ENCODE measurements at regions not wholly inside any gene's neighbourhood (a gene's known extent, or its start where the extent isn't known, plus 50 kb on each side); places are given as distances from the start of the nearest gene placed in this dataset.

DNA sequence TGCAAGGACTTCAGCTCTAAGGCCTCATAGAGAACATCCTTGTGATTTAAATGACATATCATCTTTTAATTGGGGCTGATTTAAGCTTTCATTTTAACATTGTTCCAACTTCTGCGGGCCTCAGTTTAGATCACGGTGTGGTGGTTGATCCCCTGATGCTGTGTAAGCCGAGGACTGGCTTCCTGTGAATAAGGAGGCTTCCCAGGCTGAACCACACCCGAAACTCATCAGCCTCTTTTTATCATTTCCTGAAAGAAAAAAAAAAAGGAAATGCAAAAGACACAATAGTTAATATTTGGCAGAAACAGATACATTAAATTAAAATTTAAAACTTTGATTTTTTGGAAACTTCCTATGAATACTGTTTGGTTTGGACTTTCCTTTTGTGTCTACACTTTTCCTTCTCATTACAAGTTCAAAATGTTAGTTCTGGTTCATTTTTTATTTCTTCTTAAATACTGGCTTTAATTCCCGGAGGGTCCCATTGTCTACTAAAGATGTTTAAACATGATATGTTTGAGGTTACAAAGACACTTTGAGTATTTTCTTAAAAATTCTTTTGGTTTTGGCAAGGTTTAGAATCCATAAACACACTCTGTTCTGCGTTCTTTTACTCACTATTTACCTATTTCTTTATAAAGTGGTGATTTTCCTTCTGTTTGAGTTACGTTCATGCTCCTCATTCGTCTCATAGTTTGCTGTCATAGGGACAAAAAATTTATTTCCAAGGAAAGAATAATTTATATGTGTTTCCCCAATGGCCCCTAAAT lies 230.0 kb upstream of the SULF2 start:
- DNase-seq (ENCODE audit: low spot score), result no peak

DNA sequence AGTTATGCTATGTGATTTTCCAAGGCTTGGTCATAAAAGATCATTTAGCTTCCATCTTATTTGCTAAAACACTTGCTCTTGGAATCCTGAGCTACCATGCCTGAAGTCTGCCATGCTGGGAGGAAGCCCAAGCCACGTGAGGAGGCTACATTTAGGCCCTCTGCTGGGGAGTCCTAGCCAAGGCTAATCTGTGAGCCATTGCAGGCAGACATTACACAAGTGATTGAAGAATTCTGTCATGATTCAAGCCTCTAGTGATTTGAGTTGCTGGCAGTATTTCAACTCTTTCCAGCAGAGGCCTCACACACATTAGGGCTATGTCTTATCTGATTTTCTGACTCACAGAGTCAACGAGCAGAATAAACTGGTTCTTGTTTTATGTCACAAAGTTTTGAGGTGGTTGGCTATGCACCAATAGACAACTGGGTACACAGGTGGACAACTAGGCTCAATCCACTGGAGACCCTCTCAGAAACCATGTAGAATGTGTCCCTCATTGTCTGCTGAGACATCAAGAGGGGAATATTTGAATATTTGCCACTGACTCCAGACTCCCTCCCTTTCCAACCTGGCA lies 227.2 kb upstream of the SULF2 start:
- DNase-seq (ENCODE audit: low spot score), result no peak

DNA sequence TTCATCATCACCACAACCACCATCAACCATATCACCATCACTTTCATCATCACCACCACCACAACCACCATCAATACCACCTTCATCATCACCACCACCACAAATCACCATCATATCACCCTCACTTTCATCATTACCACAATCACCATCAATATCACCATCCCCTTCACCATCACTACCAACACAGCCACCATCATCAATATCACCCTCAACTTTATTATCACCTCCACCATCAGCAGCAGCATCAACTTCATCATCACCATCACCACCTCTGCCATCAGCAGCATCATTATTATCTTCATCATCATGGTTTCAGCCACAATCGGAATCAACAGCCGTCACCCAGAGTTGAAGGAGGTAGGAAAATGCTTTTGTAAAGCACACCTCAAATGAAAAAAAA lies 225.7 kb upstream of the SULF2 start:
- no peak for DNase-seq (ENCODE audit: low spot score)

DNA sequence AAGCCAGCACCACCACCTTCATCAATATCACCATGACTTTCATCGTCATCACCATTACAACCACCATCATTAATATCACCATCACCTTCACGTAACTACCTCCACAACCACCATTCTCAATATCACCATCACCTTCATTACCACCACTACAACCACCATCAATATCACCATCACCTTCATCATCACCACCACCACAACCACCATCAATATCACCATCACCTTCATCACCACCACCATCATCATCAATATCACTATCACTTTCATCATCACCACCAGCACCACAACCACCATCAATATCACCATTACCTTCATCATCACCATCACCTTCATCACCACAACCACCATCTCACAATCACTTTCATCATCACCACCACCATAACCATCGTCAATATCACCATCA lies 225.3 kb upstream of the SULF2 start:
- DNase-seq (ENCODE audit: low spot score), result no peak

DNA sequence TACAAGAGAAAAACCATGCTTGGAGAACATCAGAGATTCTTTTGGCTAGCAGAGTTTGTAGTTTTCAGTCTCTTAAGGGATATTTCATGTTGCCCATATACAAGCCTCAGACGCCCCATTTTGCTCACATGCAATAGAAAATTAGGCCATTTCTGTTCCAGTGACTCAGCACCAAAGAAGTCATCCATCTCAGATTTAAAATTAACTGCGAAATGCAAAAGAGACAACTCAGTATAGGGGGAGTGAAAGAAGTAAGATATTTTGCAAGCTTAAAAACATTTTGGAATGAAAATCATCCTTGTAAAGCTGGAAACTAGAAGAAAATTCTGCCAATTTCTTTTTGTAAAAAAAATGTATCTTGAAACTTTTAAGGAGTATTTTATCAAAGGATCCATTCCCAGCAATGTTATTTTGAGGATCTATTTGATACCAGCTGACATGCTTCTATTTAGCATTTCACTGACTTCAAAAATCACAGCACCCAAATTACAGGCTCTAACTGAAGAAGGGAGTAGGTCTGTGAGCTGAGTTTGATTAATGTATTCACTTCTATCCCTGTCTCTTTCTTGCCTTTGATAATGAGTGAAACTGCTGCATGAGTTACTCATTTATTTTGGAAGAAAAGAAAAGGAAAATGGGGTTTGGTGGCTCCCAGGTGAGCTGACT lies 223.7 kb upstream of the SULF2 start:
- DNase-seq (ENCODE audit: low spot score), result no peak

DNA sequence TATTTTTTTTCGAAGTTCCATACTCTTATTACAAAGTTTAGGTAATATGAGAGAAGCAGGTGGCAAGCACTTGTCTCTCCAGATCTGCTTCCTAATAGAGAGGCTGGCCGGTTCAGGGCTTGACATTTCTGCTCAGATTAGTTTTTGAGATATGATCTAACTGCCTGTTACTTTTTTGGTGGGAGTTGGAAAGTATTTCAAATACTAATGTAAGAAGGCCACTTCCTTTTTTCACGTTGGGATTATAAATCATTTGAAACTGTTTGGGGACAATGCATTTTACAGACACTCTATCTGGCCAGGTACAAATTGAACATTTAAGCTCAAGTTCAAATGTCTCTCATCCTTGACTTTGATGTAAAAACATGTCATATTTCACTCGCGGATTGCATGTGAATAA lies 222.1 kb upstream of the SULF2 start:
- DNase-seq (ENCODE audit: low spot score), result no peak

DNA sequence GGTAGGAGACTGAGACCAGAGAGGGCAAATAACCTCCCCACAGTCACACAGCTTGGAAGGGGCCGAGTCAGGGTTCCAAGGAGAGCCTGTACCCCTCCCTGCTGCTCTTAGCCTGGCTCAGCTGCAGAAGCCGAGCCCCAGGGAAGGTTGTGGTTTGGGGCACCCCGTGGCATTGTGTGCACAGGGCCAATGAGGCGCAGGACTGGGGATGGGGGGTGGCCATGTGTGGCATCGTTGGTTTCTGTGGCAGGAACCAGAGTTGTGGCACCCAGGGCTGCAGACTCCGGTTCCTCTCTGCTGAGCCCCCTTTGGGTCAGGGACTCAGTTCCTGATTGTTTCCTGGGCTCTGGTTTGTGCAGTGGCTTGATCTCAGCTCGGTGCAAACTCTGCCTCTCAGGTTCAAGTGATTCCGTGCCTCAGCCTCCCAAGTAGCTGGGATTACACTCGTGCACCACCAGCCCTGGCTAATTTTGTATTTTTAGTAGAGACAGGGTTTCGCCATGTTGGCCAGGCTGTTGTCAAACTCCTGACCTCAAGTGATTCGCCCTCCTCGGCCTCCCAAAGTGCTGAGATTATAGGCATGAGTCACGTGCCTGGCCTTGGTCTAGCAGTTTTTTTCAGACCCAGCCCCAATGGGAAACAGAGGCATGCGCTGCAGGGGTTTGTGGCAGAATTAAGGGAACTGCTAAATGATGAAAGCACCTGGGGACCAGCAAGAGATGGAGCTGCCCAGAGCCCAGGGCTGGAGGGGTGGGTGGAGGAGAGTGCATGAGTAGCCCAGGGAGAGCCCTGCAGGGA lies 221.0 kb upstream of the SULF2 start:
- DNase-seq (ENCODE audit: low spot score), result no peak

DNA sequence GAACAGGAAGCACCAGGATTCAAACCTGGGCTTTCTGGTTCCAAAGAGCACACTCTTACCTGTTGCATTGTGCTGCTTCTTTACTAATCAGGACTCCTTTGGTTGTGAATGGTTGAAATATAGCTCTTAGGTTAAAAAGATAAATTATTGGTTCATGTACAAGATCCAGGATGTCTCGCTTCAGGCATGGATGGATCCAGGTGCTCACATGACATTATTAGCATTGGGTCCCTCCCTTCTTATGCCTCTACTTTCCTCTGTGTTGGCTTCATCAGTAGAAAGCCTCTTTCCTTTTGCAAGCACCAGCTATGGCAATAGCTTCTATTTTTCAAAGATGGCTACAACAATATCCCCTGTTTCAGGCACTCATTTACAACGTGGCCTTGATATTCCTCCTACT lies 217.7 kb upstream of the SULF2 start:
- DNase-seq (ENCODE audit: low spot score), result no peak

DNA sequence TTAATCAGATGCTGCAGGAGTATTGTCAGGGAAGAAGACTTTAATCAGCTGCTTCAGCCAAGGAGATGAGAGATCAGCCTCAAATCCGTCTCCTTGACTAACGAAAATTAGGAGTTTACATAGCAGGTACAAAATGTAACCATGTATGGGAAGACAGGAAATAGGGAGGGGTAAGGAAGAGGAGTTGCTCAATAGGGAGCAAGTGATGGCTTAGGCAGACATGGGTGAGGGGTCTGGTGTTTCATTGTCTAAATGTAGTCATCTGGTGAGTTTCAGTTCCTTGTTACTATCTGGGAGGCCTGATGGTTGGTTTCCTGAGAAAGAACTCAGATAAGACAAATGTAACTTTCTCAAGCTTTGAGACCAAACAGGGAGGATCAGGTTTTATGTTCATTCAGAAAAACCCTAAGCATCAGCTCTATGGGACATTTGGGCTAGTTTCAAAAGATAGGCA lies 217.3 kb upstream of the SULF2 start:
- DNase-seq (ENCODE audit: low spot score), result peak; percentile 22

DNA sequence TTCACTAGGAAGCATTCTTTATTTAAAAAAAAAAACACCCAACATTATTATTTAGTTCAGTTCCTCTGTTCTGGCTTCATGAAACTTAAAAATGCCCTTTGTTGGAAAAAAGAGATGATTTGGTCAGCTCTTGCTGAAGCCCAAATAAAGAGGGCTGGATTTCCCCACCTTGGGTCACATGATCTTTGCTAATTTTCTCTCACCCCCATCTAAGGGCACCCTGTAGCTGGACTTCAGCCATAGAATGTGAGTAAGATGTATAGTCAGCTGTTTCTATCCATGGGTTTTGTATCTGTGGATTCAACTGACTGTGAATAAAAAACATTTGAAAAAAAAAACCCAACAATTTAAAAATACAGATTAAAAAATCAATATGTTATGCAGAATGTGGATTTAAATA lies 213.9 kb upstream of the SULF2 start:
- DNase-seq (ENCODE audit: low spot score), result no peak

DNA sequence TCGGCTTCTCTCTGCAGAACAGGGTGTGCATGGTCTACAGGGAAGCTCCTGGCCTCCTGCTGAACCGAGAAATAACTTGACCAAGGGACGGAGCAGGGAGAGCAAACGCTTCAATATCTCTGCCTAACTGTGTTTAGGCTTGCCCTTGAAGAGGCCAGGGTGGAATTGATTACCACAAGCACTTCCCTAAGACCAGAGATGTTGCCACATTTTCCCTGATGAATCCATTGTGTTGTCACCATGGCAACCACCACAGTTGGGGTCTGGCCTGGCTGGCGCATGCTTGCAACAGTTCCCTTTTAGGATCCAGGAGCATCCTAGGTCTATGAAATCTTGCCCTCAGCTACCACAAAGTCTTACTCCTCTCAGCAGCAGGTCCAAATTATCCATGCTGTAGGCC lies 213.5 kb upstream of the SULF2 start:
- DNase-seq (ENCODE audit: low spot score), result no peak

DNA sequence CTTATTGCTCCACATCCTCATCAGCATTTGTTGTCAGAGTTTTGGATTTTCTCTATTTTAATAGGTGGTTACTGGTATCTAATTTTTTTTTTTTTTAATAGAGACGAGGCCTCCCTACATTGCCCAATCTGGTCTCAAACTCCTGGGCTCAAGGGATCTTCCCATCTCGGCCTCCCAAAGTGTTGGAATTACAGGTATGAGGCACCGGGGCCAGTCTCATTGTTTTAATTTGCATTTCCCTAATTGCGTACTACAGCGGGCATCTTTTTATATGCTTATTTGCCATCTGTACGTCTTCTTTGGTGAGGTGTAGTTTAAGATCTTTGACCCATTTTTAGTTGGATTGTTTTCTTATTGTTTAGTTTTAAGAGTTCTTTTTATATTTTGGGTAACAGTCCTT lies 210.4 kb upstream of the SULF2 start:
- DNase-seq (ENCODE audit: low spot score), result no peak

DNA sequence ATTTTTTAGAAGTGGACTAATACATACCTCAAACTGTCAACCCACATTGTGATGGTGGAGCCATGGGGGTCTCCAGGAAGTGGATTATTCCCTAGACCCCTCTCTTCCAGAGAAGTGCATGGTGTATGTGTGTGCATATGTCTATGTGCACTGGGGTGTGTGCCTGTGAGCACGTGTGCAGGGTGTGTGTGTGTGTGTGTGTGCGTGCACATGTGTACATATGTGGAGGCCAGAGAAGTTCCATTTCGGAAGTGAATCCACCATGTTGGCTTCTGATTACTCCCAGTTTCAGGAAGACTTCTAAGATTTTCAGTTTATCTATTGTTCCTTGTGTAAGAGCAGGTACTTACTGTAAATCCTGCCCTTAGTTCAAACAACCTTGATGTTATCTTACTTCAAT lies 208.5 kb upstream of the SULF2 start:
- DNase-seq (ENCODE audit: low spot score), result no peak

DNA sequence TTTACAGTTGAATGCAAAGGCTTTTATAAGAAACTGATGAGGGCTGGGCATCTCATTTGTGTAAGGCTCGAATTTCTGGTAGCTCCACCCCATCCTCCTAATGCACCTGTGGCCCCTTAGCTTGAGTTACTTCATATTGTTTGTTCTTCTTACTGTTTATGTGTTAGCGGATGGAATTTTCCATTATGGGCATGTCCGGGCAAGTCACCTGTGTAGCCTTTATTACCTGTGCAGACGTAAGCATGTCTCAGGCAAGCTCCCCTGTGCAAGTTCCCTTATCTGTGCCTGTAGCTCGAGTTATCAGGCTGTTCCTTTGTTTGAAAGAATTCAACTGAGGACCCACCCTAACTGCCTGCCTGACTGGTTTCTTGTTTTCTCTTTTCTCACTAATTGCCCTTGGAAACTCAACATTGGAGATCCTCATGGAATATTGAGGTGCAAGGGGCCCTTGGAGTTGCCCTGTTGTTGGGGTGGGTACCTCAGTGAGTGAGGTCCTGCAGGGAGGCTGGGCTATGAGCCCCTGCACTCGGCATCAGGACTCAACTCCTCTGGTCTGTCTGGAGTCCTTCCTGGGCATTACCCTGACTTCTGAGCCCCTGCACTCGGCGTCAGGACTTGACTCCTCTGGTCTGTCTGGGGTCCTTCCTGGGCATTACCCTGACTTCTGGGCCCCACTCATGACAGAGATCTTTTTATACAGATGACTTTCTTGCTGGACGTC lies 207.9 kb upstream of the SULF2 start:
- DNase-seq (ENCODE audit: low spot score), result no peak

DNA sequence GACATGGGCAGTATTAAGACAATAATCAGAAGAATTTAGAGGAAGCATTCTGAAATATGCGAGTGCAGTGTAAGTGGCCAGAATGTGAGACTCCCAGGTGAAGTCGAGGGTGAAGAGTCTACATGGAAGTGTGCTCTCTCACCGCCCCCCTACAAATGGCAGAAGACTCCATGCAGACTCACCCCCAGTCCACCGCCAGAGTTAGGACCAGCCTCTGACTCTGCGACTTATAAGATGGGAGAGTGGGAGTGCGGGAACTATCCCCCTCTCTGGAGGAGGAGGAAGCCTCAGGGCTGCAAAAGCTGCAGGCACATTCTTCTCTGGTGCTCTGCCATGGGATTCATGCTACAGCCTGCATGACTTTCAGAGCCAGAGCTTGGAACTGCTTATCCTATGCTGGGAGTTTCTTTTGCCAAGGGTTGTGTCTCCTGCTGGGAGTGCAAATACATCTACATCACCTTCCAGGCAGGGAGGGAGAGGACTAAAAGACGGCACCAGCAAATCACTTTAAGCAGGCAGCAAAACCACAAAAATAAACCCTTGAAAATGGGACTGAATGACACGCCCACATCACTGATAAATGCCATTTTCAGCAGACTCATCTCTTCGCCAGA lies 206.7 kb upstream of the SULF2 start:
- DNase-seq (ENCODE audit: low spot score), result no peak

DNA sequence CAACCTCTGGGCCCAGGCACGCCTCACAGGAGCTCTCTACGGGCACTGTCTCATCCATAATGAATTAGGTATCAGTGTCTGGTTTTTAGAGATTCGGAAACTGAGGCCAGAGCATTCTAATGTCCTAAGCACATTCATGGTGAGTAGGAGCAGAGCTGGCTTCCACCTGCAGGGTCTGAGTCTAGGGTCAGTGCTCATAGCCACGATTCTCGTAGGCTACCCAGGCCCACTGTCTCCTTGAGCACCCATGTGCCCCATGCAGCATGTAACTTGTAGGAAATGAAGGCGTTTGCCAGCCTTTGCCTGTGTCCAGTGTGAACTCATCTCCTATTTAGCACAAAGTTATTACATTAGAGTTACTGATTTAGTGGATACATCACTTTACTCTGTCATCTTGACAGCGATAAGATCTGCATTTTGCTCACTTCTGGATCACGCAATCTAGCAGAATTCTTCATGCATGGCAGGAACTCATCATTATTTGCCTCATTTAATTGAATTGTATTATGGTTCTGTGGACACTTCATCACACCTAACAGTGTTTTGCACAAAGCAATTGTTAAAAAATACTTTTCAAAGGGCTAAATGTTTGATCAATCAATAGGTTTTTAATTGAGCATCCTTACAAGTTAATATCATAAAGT lies 205.3 kb upstream of the SULF2 start:
- no peak for DNase-seq (ENCODE audit: low spot score)

DNA sequence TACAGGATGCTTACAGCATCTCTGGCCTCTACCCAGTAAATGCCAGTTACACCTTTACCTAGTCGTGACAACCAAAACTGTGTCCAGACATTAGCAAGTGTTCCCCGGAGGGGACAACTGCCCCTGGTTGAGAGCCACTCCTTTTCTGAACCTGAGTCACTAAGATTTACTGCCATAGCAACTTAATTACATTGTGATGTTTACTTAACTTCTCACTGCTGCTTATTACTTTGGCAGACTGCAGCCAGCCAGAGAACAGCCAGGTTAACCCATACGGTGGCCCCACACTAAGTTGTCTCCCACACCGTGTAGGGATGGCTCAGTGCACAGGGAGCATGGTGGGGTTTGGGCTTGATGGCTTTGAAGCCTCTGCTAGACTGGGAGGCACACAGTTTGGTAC lies 204.7 kb upstream of the SULF2 start:
- DNase-seq (ENCODE audit: low spot score), result no peak

DNA sequence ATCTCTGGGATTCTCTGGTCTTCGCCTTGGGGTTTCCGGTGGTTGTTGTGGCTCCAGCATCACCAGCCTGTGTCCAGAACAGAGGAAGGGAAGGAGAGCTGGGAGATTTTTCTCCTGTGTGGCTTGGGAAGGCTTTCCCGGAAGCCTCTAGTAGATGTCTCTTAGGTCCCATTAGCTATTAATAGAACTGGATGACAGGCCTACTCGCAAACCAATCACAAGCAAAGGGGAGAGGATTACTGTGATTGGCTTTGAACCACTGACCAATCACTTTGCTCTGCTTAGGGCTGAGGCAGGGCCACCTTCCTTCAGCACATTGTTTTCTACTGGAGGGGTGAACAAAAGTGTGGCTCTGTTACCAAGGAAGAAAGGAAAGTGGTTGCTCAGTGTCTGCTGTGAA lies 203.4 kb upstream of the SULF2 start:
- no peak for DNase-seq (ENCODE audit: low spot score)

DNA sequence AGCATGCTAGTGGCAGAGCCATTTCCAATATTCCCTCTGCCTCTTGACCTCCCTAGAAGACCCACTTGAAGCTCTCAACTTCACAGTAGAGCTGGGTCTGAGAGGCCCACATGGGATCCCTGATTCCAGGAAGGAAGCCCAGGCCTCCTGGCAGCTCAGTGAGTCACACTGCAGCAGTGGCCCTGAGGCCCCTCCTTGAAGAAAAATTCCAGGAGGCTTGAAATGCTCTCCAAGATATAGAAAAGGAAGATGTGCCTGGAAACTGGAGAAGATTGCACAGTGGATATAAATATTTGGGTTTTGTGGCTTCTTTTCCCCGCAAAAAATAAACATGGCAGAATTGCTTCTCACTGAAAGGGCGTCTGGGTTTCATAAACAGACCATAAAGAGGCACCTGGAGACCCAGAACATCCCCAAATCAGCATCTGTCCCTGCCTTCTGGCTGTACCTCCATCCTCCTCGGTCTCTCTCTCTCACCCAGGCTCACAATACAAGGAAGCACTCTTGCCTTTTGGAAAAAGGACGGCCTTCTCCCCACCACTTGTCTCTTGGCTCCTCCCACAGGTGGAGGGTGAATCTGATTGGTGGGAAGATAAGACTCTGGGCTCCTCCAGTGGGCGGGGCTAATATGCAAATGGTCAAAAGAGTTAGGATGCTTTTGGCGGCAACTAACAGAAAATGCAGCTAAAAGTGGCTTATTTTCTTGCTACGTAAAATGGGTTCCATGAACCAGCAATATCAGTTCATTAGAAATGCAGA lies 200.0 kb upstream of the SULF2 start:
- no peak for DNase-seq (ENCODE audit: low spot score)

DNA sequence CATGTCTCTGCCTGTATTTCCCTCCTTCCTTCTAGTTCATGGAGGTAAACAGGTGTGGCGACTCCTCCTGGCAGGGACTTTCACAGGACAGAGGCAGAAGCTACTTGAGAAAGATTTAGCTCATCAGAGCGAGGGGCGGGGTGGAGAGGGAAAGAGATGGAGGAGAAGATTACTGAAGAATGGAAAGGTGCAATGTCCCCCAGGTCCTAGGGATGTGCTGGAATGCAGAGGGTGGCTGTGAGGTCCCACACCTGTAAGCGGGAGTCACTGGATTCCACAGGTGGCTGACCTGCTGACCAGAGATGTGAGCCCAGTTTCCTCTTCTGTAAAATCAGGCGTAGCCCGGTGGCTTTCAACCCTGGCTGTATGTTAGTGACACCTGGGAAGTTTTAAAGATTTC lies 199.2 kb upstream of the SULF2 start:
- DNase-seq (ENCODE audit: low spot score), result no peak
